ENCODE measurements at regions not wholly inside any gene's neighbourhood (a gene's known extent, or its start where the extent isn't known, plus 50 kb on each side); places are given as distances from the start of the nearest gene placed in this dataset.

GRCh38 chr16:65948361-65948760 is 418.1 kb upstream of the CDH5 start:
- no peak overlapping the region for H3K27ac ChIP-seq
- 62 to 65% methylated on average over 8 to 9 of the region's 9 CpGs for WGBS, 2 donors
- TF ChIP-seq POLR2A (IDR thresholded peaks at IDR 0.05): no peak
- no peaks in the 10 kb centered on the region for H3K27me3 ChIP-seq
- H3K36me3 ChIP-seq (replicated peaks in 1 of 2; ENCODE audit: insufficient read depth in 1 of 2, low read depth in 2 of 2): no peaks in the 10 kb centered on the region
- H3K4me1 ChIP-seq: no peaks in the 10 kb centered on the region
- ATAC-seq (no peak), DNase-seq (no peak)
- intact Hi-C loops (cut with DNase I): no loop called here
- no peaks in the 10 kb centered on the region for H3K9me3 ChIP-seq
- H3K4me3 ChIP-seq: no peak overlapping the region

- intact Hi-C loops (cut with DNase I): no loop called here
- no peak for TF ChIP-seq POLR2A (IDR thresholded peaks at IDR 0.05)
- TF ChIP-seq CTCF (IDR thresholded peaks at IDR 0.05): no peak
- WGBS, 2 donors: 42 to 66% methylated on average over 4 of the region's 4 CpGs
- ATAC-seq (no peak), DNase-seq (no peak)
- Histone ChIP-seq H3K4me3 (no peak overlapping the region), H3K27ac (no peak overlapping the region), H3K9me3 (no peaks in the 10 kb centered on the region), H3K36me3 (replicated peaks in 1 of 2; ENCODE audit: insufficient read depth in 1 of 2, low read depth in 2 of 2) (no peaks in the 10 kb centered on the region), H3K4me1 (no peaks in the 10 kb centered on the region), H3K27me3 (no peaks in the 10 kb centered on the region)
These were observed 418.5 kb upstream of the CDH5 start for GRCh38 chr16:65947951-65948350.

- no peak for ATAC-seq
- H3K27me3 ChIP-seq: no peaks in the 10 kb centered on the region
- no peak for DNase-seq
- TF ChIP-seq CTCF (IDR thresholded peaks at IDR 0.05): no peak
- TF ChIP-seq POLR2A (IDR thresholded peaks at IDR 0.05): no peak
- no peak overlapping the region for H3K27ac ChIP-seq
- intact Hi-C loops (cut with DNase I): no loop called here
- no peaks in the 10 kb centered on the region for H3K4me1 ChIP-seq
- 42 to 57% methylated on average over 2 of the region's 2 CpGs for WGBS, 2 donors
- H3K4me3 ChIP-seq: no peak overlapping the region
- H3K9me3 ChIP-seq: no peaks in the 10 kb centered on the region
- H3K36me3 ChIP-seq (replicated peaks in 1 of 2; ENCODE audit: insufficient read depth in 1 of 2, low read depth in 2 of 2): no peaks in the 10 kb centered on the region
These were observed 421.0 kb upstream of the CDH5 start for GRCh38 chr16:65945493-65945892.

GRCh38 chr16:65944361-65944760 is 422.1 kb upstream of the CDH5 start:
- no peak for TF ChIP-seq CTCF (IDR thresholded peaks at IDR 0.05)
- no peak for TF ChIP-seq POLR2A (IDR thresholded peaks at IDR 0.05)
- intact Hi-C loops (cut with DNase I): no loop called here
- no peak for ATAC-seq
- Histone ChIP-seq H3K36me3 (replicated peaks in 1 of 2; ENCODE audit: insufficient read depth in 1 of 2, low read depth in 2 of 2) (no peaks in the 10 kb centered on the region), H3K4me1 (no peaks in the 10 kb centered on the region), H3K27me3 (no peaks in the 10 kb centered on the region), H3K27ac (no peak overlapping the region), H3K9me3 (no peaks in the 10 kb centered on the region), H3K4me3 (no peak overlapping the region)
- no peak for DNase-seq
- 23 to 35% methylated on average over 3 of the region's 3 CpGs for WGBS, 2 donors

GRCh38 chr16:65940711-65941110 is 425.8 kb upstream of the CDH5 start:
- no peaks in the 10 kb centered on the region for H3K27me3 ChIP-seq
- intact Hi-C loops (cut with DNase I): no loop called here
- H3K27ac ChIP-seq: no peak overlapping the region
- WGBS, 2 donors: 32 to 62% methylated on average over 1 of the region's 1 CpG
- no peaks in the 10 kb centered on the region for H3K36me3 ChIP-seq (replicated peaks in 1 of 2; ENCODE audit: insufficient read depth in 1 of 2, low read depth in 2 of 2)
- H3K4me3 ChIP-seq: no peak overlapping the region
- no peak for TF ChIP-seq CTCF (IDR thresholded peaks at IDR 0.05)
- no peak for TF ChIP-seq POLR2A (IDR thresholded peaks at IDR 0.05)
- DNase-seq (no peak), ATAC-seq (no peak)
- no peaks in the 10 kb centered on the region for H3K4me1 ChIP-seq
- H3K9me3 ChIP-seq: no peaks in the 10 kb centered on the region
